Stimulated activated CD4-positive, alpha-beta T cell treated with anti-CD3 and anti-CD28 coated beads, Interleukin-1b, Interleukin-23, amount 100 ng/mL, for 24 hours (primary cell): ENCODE measurements at regions not wholly inside any gene's neighbourhood (a gene's known extent, or its start where the extent isn't known, plus 50 kb on each side); places are given as distances from the start of the nearest gene placed in this dataset.
"Not testable (repeated sequence)": the region's sequence is repeated elsewhere in the genome, so short reads cannot be mapped to it uniquely, and the experiment has no call there.

ENCODE experiments used
- DNase-seq, 4 experiments: peaks; one replicate each; pipeline ENCODE4 v3.0.0-alpha.2; 2020; ENCODE audit warnings: low read depth in 4 of 4, low spot score in 1 of 4

DNA sequence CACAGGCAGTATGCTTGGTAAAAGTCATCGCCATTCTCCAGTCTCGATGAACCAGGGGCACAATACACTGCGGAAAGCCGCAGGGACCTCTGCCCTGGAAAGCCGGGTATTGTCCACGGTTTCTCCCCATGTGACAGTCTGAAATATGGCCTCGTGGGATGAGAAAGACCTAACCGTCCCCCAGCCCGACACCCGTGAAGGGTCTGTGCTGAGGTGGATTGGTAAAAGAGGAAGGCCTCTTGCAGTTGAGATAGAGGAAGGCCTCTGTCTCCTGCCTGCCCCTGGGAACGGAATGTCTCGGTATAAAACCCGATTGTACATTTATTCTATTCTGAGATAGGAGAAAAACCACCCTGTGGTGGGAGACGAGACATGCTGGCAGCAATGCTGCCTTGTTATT, 149.1 kb downstream of the TMEM121 start:
- not testable (repeated sequence) for DNase-seq

DNA sequence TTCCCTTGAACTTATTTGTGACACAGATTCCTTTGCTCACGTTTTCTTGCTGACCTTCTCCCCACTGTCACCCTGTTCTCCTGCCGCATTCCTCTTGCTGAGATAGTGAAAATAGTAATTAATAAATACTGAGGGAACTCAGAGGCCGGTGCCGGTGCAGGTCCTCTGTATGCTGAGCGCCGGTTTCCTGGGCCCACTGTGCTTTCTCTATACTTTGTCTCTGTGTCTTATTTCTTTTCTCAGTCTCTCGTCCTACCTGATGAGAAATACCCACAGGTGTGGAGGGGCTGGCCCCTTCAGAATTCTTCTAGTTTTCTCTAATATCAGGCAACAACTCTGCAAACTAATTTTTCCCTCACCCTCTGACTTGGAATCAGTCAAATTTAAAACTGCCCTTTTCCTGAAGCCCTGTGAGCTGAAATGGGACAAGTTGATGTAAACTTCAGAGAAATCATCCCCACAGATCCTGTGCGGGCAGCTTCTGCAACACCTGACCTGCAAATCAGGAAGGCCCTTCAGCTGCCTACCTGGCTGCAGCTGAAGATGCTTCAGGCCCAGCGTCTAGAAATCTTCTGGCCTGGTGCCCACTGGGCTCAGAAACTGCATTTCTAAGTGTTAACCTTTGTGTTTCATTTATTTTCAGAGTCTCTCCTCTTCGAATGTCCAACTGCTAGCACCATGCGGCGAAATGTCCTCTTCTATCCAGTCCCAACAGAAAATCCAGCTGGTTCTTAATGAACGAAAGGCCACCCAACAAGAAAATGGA, 149.7 kb downstream of the TMEM121 start:
- DNase-seq = not testable (repeated sequence)

DNA sequence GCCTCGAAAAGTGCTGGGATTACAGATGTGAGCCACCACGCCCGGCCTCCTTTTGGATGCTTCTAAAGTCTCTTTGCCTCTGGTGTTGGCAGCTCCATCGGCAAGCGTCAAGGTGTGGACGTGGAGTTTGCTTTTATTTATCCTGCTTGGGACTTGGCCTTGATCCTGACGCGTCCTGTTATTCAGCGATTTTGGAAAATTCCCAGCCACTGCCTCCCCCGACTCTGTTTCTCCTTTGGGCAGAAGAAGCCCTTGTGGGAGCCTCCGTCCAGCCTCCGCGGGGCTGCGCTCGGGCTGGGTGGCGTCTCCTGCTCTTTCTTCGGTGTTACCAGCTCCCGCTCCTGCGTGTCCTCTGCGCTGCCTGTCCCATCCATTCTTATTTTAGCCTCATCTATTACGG, 151.7 kb downstream of the TMEM121 start:
- DNase-seq = not testable (repeated sequence)

DNA sequence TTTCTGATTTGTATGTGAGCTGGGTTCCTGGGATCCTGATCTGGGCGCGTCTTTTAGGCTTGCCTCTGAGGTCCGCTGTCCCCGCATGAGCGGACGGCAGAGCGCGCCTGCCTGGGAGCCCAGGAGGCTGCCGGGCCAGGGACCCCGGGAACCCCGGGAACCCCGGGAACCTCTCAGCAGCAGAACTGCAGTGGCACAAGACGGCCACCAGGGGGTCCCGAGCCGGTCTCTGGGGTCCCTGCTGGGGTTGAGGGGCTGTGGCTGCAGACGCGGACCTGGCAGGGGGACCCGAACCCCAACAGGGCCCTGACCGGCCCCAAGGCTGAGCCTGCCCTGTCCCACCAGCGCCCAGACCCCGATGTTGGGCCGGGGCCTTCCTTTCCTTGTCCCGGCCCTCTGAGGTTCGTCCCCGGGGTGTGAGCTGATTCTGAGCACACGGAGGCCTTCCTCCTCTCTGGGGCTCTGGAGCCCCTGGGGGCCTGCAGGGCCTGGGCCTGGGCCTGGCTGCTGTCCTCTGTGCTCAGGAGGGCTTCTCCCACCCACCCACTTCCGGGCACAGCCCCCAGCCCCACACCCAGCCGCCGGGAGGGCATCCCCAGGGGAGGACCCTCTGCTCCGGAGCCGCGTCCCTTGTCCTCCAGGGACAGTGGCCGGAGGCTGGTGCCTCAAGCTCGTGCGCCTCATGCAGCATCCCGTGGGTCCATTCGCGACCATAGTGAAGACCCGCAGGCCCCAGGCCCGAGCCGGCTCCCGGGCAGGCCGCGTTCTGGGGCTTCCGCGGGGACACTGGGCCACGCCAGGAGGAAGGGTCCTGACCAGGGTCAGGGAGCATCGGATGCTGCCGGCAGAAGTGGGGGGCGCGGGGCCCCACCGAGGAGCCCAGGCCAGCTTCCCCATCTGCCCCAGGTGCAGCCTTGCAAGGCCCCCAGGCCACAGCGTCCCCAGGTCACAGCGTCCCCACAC, 152.9 kb downstream of the TMEM121 start:
- not testable (repeated sequence) for DNase-seq

DNA sequence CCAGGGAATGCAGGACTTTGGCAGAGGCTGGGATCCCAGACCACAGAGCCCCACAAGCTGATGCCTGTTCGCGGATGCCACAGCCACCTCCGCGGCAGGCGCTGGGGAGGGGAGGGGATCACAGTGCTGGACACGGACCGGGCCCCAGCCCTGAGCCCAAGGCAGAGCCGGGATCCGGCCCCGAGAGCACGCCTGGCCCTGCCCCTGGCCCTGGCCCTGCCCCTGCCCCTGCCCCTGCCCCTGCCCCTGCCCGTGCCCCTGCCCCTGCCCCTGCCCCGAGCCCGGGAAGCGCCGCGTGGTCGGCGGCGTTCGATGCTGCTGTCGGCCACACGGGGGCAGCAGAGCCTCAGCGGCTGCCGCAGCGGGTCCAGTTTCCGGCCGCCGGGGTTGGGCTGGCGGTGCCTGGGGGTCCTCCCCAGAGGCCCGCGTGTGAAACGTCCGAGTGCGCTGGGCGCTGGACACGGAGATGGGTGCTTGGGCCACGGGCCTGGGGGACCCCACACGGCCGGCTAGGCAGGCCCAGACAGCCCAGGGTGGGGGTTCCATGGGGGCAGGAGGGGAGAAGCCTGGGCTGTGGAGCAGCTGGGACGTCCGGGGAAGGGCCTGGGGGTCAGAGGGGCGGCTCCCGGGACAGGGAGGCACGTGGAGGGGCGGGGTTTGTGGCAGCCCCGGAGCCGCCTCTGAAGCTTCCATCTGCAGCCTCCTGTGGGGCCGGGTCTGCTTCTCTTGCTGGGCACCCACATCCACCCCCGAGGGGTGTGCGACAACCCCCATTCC, 153.8 kb downstream of the TMEM121 start:
- peak in 1 of 4 experiments; percentile 7 for DNase-seq

DNA sequence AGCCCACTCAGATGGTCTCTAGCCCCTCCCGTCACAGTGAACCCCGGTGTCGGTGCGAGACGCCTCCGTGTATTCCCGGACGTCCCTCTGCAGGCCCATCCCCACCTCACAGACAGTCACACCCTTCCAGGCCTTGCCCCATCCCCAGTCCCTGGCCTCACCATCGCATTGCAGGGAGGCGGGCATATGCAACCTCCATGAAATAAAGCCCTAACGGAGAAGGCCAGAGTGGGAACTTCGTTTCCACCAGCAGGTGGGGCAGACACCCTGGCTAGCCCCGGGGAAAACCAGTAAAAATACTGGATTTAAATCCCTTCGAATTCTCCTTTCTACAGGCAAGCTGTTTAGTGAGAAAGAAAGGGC, 154.3 kb downstream of the TMEM121 start:
- peak in 1 of 4 experiments; percentile 10 for DNase-seq

DNA sequence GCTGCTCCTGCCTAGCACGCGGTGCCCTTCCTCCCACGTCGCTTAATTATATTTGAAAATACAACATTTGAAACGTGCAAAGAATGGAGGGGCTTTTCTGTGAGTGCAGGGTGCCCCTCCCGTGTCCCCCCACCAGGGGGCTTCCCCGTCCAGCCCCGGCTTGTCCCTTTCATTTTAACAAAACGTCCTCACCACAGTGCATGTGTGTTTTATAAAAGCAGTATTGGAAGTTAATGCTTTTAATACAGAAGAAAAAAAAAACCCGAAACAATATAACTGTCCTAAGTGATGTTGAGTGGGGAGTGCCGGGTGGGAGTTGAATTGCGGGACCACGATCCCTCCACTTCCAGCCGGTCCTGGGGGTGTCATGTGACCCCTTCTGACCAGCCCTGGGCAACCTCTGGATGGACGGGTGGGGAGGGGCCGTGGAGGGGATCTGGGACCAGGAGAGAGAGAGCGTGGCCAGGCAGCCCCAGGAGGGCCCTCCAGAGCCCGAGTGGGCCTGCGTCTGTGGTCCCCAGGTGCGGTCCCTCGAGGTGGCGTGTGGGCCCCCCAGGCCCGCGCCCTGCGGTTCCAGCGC, 155.3 kb downstream of the TMEM121 start:
- not testable (repeated sequence) for DNase-seq

DNA sequence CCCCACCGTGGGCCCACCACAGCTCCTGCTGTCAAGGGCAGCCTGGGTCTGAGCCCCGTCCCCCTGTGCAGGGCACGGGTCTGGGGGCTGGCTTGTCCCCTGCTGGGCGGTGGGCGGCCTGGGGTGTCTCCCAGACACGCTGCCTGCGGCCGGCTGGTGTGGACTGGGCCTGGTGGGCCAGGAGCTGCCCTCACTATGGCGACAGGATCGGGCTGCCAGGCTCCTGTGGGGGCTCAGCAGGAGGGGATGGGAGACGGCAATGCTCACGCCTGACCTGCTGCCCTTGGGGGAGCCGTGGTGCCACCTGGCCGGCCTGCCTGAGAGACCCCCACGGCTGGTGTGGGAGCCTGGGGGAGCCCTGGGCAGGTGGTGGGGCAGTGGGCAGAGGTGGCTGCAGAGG, 156.1 kb downstream of the TMEM121 start:
- DNase-seq = not testable (repeated sequence)

DNA sequence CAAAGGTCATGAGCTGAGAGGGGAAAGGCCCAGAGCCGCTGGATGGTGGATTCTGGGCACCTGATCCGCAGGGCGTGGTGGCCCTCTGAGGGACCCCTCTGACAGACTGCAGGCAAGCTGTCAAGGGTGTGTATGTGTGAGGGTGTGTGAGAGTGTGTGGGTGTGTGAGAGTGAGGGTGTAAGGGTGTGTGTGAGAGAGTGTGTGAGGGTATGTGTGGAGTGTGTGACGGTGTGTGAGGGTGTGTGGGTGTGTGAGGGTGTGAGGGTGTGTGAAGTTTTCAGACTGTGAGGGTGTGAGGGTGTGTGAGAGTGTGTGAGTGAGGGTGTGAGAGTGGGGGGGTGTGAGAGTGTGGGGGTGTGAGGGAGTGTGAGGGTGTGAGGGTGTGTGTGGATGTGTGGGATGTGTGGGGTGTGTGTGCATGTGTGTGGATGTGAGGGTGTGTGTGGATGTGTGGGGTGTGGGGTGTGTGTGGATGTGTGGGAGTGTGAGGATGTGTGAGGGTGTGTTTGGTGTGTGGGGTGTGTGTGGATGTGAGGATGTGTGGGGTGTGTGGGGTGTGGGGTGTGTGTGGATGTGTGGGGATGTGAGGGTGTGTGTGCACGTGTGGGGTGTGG, 156.7 kb downstream of the TMEM121 start:
- DNase-seq = no peak

DNA sequence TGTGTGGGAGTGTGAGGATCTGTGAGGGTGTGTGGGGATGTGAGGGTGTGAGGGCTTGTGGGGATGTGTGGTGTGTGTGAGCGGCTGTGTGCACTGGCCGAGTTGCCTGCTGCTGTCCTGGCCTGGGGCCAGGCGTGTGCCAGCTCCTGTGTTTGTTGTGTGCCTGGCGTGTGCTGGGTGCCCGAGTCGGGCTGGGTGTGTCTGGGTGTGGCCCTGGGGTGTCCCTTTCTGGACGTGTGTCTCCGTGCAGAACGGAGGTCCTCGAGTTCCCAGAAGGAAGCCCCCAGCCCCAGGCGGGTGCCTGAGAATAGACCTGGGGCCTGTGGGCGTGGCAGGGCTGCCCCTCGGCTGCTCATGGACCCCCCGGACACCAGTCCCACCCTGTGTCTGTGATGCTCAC, 157.7 kb downstream of the TMEM121 start:
- DNase-seq = not testable (repeated sequence)

DNA sequence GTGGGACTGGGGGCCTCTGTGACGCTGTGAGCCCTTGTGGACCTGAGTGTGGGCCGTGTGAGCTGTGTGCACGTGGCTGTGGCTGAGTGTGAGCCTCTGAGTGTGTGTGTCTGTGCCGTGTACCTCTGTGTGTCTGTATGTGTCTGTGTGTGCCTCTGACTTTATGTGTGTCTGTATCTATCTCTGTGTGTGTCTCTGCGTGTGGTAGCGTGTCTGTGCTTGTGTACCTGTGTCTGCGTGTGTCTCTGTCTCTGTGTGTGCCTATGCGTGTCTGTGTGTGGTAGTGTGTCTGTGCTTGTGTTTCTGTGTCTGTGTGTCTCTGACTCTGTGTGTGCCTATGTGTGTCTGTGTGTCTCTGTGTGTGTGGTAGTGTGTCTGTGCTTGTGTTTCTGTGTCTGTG, 158.2 kb downstream of the TMEM121 start:
- DNase-seq = not testable (repeated sequence)

DNA sequence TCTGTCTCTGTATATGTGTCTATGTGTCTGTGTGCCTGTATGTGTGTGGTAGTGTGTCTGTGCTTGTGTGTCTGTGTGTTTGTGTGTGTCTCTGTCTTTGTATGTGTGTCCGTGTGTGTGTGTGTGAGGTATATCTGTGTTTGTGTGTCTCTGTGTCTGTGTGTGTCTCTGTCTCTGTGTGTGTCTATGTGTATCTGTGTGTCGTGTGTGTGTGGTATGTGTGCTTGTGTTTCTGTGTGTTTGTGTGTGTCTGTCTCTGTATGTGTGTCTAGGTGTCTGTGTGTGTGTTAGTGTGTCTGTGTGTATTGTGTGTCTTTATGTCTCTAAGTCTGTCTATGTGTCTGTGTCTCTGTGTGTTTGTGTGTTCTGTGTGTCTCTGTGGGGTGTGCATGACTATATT, 158.6 kb downstream of the TMEM121 start:
- DNase-seq = no peak

DNA sequence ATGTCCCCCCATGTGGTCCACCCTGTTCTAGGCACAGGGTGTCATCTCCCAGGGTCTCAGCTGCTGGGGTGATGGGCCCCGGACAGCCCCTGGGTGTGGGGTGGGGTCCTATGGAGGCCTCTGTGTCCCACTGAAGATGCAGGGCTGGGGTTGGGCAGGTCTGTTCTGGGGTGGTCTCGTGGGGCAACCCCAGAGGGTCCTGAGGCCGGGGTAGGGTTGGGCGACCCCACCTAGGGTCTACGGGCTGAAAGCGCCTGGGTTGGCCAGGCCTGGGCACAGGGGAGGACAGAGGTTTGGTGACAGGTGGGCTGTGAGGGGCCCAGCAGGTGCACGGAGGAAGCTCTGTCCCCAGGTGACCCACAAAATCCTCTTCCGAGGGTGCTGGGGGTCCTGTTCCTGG, 159.2 kb downstream of the TMEM121 start:
- DNase-seq = not testable (repeated sequence)

DNA sequence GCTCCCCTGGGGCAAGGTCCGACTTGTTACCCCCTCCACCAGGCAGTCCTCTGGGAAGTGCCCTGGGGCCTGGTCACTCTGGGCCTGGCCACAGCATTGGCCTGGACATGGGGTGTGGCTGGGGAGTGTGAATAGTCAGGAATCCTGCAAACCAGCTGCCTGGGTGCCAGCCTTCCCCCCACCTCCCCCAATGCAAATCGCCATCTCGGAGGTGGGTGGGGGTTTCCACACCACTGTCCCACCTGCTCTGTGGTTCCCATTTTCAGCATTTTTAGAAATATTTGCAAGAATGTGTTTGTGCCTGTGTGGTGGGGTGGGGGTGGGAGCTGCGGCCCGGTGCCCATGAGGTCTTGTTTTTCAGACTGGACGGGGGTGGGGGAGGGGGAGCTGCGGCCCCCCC, 159.7 kb downstream of the TMEM121 start:
- DNase-seq = not testable (repeated sequence)

DNA sequence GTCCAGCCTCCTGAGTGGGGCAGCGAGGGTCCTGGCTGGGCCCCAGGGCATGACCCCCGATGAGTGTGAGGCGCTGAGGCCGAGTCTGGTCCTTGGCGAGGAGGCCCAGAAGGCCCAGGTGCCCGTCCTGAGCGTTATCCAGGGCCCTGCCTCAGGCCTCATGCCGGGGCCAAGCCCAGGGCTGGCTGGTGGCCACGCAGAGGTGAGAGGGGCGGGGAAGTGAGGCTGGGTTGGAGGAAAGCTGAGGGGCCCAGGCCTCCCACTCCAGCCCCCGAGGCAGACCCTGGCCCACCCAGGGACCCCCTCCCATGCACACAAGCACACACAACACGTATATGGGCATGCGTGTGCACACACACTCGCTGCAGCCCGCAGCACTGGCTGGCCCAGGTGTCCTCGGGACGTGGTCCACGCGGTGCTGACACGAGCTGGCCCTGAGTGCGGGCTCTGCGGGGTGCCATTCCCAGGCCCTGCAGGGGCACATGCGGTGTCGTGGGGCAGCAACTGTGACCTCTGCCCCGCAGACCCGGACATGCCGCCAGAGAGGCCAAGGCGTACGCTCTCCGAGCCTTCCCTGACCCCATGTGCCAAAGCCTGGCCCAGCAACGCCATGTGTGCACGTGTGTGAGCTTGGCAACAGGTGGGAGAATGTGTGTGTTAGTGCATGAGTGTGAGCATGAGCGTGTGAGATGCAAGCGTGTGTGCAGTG, 160.2 kb downstream of the TMEM121 start:
- DNase-seq = not testable (repeated sequence)

DNA sequence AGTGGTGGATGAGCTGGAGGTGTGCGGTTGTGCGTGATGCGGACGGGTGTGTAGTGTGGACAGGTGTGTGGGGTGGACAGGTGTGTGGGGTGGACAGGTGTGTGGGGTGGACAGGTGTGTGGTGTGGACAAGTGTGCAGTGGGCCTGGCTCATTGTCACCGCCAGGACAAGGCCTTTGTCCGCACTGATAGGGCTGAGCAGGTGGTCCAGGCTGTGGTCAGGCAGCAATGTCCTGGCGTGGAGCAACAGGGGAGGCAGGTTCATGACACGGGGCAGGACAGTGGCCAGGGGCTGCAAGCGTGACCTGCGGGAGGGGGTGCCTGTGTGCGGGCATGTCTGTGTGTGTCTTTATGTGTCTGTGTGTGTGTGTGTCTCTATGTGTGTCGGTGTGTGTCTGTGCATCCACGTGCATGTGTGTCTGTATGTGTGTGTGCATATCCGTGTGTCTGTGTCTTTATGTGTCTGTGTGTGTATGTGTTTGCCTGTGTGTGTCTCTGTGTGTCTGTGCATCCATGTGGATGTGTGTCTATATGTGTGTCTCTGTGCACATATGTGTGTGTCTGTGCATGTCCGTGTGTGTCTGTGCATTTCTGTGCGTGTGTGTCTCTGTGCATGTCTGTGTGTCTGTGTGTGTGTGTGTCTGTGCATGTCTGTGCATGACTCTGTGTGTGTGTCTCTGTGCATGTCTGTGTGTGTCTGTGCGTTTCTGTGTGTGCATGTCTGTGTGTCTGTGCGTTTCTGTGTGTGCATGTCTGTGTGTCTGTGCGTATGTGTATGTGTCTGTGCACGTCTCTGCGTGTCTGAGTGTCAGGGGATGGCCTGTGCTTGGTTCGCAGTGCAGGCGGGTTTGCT, 161.0 kb downstream of the TMEM121 start:
- DNase-seq = not testable (repeated sequence)

DNA sequence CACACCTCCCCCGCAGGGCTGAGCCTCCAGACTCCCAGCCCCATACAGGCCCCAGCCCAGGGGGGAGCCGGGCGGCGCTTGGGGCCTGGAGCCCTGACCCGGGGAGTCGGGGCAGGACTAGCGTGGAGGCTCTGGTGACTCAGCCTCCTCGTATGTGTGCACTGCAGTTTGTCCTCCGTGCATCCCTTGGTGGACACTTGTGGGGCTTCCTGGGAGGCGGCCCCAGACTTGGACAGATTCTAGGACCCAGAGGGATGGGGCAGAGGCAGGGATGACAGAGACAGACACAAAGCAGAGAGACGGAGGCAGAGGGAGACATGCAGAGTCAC, 161.6 kb downstream of the TMEM121 start:
- DNase-seq = not testable (repeated sequence)

DNA sequence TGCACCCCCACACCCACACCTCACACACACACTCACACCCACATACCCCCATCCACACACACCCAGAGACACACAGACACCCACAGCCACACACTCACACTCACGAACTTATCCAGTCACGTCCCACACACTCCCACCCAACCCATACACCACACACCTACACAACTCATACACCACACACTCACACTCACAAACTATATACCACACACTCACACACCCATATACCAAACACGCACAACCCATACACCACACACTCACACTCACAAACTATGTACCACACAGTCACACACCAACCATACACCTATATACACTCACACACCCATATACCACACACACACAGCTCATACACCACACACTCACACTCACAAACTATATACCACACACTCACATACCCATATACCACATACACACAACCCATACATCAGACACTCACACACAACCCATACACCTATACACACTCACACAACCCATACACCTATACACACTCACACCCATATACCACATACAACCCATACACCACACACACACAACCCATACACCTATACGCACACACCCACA, 162.4 kb downstream of the TMEM121 start:
- not testable (repeated sequence) for DNase-seq

DNA sequence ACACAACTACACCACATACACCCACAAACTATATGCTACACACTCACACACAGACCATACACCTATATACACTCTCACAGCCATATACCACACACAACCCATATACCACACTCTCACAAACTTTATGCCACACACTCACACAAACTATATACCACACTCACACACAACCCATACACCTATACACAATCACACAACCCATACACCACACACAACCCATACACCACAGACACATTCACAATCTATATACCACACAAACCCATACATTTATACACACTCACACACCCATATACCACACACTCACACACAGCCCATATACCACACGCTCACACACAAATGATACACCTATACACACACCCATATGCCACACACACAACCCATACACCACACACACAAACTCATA, 163.3 kb downstream of the TMEM121 start:
- no peak for DNase-seq
